DMS 273 treated with DMSO at 0.1 percent for 48 hours (cell line): ENCODE measurements at regions not wholly inside any gene's neighbourhood (a gene's known extent, or its start where the extent isn't known, plus 50 kb on each side); places are given as distances from the start of the nearest gene placed in this dataset.

ENCODE experiments used
- DNase-seq: peaks from one replicate; lab custom pipeline; 2025; lab: John Stamatoyannopoulos, UW

- no peak for DNase-seq
These were observed 80.6 kb upstream of the PAK5 start for GRCh38 chr20:9919271-9920014.

GRCh38 chr20:9918348-9918747 lies 79.5 kb upstream of the PAK5 start:
- no peak for DNase-seq

GRCh38 chr20:9916761-9917160 lies 77.9 kb upstream of the PAK5 start:
- no peak for DNase-seq

GRCh38 chr20:9912858-9913434 lies 74.1 kb upstream of the PAK5 start:
- peak; percentile 9 for DNase-seq

- DNase-seq: no peak
These were observed 73.4 kb upstream of the PAK5 start for GRCh38 chr20:9912290-9912689.

GRCh38 chr20:9911519-9911918 lies 72.6 kb upstream of the PAK5 start:
- no peak for DNase-seq

GRCh38 chr20:9909167-9909566 lies 70.3 kb upstream of the PAK5 start:
- DNase-seq: no peak

GRCh38 chr20:9903048-9903655 lies 64.3 kb upstream of the PAK5 start:
- DNase-seq: no peak

- DNase-seq: no peak
These were observed 50.5 kb upstream of the PAK5 start for GRCh38 chr20:9889270-9889981.
